GOT3 (cell line): ENCODE measurements at regions not wholly inside any gene's neighbourhood (a gene's known extent, or its start where the extent isn't known, plus 50 kb on each side); places are given as distances from the start of the nearest gene placed in this dataset.

Source experiments
- DNase-seq: peaks from one replicate; lab custom pipeline; 2025; ENCODE audit warnings: mixed read lengths; lab: John Stamatoyannopoulos, UW

- no peak for DNase-seq
Measured at GRCh38 chr16:73354434-73354833, 306.5 kb upstream of the ZFHX3 start.

- DNase-seq = no peak
Measured at GRCh38 chr16:73350707-73351452, 303.0 kb upstream of the ZFHX3 start.

GRCh38 chr16:73347500-73348375 is 299.8 kb upstream of the ZFHX3 start:
- no peak for DNase-seq

GRCh38 chr16:73339821-73340220 is 291.9 kb upstream of the ZFHX3 start:
- no peak for DNase-seq

- no peak for DNase-seq
Measured at GRCh38 chr16:73337373-73338296, 289.7 kb upstream of the ZFHX3 start.

GRCh38 chr16:73329358-73330286 is 281.7 kb upstream of the ZFHX3 start:
- no peak for DNase-seq

- DNase-seq = no peak
Measured at GRCh38 chr16:73326770-73327470, 279.0 kb upstream of the ZFHX3 start.

GRCh38 chr16:73326221-73326620 is 278.3 kb upstream of the ZFHX3 start:
- DNase-seq = no peak

GRCh38 chr16:73323880-73324279 is 276.0 kb upstream of the ZFHX3 start:
- no peak for DNase-seq

GRCh38 chr16:73322856-73323255 is 274.9 kb upstream of the ZFHX3 start:
- DNase-seq = no peak

- DNase-seq = no peak
Measured at GRCh38 chr16:73321853-73322252, 273.9 kb upstream of the ZFHX3 start.

- no peak for DNase-seq
Measured at GRCh38 chr16:73319737-73320136, 271.8 kb upstream of the ZFHX3 start.

GRCh38 chr16:73319261-73319660 is 271.3 kb upstream of the ZFHX3 start:
- no peak for DNase-seq

GRCh38 chr16:73317321-73317857 is 269.5 kb upstream of the ZFHX3 start:
- no peak for DNase-seq

- DNase-seq = no peak
Measured at GRCh38 chr16:73315645-73316044, 267.7 kb upstream of the ZFHX3 start.

GRCh38 chr16:73313950-73314349 is 266.0 kb upstream of the ZFHX3 start:
- no peak for DNase-seq

GRCh38 chr16:73311857-73312723 is 264.2 kb upstream of the ZFHX3 start:
- DNase-seq = no peak

- DNase-seq = no peak
Measured at GRCh38 chr16:73308771-73309170, 260.8 kb upstream of the ZFHX3 start.

- DNase-seq = no peak
Measured at GRCh38 chr16:73306901-73307413, 259.0 kb upstream of the ZFHX3 start.
